DMS153 (cell line): ENCODE measurements at regions not wholly inside any gene's neighbourhood (a gene's known extent, or its start where the extent isn't known, plus 50 kb on each side); places are given as distances from the start of the nearest gene placed in this dataset.
A peak's percentile ranks its signal among the peaks of the same experiment; 100 is the strongest.

ENCODE experiments used
- DNase-seq: peaks from one replicate; lab custom pipeline; 2025; lab: John Stamatoyannopoulos, UW

DNA sequence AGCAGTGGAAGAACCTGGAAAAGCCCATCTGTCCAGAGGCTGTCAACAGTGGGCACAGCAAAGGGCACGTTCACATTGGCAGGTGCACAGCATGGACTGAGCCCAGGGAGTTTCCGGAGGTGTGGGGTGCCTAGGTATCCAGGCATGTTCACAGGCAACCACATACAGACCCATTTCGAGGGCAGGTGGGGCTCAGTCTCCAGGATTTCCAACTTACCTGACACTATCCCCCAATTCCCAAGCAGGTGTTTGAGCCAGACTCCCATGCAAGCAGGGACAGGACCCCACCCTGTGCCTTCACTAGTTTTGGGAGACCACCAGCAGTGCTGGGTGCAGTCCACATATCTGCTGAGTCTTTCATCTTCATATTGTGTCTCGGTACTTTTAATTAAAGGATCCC lies 65.0 kb upstream of the IRF2BP2 start:
- no peak for DNase-seq

DNA sequence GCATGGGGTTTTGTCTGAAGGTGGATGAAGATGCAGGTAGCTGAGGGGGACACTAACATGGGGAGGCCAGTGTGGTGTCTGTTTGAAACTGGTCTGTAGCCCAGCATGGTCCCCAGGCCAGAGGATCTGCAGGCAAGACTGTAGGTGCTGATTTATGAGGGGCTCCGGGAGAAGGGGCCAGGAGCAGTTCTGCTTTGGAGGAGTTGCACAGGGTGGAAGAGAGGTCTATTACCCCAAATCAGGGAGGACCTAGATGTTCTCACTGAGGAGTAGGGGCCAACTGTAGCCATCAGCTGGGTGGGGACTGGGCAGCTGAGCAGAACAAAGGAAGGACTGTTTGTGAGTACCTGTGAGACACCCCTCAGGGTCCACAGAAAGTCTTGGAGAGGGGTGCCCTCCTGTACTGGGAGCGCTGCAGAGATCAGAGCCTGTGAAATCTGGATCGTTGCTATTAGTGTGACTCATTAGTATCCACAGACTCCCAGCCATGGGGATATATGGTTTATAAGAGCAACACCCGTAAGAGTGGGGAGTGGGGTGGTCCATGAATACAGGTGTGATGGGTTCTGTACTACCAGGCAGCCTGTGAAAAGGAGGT lies 64.3 kb upstream of the IRF2BP2 start:
- DNase-seq = no peak

DNA sequence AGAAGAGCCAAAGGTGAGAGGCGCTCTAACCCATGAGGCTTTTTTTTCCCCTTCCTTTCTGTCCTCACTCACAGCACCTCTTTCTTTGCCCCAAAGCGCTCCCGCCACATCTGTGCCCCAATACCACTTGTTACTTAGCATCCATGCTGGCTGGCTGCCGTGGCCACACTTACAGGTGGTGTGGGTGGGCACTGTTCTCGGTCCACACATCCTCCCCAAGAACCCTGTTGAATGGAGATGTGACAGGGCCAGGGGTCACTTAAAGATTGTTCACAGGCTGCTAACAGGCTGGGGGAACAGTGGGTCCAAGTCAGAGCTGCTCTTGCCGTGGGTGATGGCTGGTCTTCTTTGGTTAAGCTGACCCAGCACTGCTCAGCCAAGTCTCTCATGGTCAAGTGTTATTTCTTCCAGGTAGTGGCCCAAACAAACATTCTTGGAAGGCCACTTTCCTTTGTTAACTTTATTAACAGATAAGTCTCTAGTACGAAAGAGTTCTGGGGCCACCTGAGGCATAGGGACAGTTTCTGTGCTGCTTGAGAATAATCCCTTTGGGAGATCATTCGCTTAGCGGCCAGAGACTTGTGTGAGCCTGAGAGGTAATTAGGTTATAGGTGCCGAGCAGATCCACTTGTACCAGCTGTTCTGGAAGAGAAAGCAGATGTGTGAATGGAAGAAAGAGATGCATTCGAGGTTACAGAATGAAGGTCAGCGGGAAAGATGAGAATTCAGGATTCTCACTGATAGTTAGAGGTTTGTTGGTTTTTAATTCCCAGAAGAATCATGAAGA lies 62.6 kb upstream of the IRF2BP2 start:
- DNase-seq = no peak

DNA sequence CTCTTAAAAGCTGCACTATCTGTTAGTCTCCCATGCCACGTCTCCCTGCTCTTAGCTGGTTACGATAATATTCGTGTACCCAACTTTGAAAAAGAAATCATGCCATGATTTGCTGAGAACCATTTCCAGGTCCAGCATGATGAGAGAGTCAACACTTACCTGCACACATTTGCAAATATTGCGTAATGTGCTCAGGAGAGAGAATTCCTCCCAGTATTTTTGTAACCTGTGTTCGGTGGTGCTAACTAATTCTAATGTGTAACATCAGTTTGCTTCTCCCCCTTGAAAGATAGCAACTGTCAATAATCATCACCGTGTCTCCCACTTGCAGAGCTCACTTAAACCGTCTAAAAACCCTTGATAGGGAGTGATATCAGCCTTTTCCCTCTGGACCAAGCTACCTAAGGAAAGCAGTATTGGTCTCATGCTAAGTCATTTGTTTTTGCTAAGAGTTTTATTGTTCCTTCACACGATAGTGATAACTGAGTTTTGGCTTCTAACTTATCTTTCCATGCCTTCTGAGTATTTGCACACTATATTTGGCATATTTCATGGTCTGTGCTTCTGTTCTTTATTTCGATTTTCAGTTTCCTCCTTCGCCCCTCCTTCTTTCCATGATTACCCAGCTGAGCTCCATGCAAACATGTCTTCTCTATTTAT lies 61.1 kb upstream of the IRF2BP2 start:
- peak; percentile 74 for DNase-seq

DNA sequence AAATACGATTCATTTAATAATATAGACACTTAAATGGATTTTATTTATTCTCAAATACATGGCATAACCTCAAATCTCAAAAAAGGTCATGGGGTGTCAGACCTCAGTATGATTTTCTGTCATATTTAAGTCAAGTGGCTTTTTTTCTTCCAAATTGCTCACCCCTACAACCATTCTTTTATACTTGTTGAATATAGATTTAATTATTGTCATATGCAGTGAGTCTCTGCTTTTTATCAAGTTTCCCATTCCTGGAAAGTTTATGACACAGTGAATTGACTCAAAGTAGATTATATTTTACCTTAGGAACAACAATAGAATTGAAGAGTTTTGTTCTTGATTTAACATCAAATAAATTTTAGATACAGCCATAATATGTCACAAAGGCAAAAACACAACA lies 59.5 kb upstream of the IRF2BP2 start:
- no peak for DNase-seq

DNA sequence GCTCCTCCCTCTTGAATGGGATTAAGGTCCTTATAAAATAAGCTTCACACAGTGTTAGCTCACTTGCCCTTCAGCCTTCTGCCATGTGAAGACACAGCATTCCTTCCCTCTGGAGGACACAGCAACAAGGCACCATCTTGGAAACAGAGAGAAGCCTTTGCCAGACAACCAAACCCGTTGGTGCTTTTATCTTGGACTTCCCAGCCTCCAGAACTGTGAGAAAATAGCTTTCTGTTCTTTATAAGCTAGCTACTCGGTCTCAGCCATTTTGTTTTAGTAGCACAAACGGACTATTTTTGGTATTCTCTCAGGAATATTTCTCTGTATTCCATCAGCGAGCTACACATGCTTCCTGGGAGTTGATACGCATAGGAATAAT lies 58.6 kb upstream of the IRF2BP2 start:
- no peak for DNase-seq

DNA sequence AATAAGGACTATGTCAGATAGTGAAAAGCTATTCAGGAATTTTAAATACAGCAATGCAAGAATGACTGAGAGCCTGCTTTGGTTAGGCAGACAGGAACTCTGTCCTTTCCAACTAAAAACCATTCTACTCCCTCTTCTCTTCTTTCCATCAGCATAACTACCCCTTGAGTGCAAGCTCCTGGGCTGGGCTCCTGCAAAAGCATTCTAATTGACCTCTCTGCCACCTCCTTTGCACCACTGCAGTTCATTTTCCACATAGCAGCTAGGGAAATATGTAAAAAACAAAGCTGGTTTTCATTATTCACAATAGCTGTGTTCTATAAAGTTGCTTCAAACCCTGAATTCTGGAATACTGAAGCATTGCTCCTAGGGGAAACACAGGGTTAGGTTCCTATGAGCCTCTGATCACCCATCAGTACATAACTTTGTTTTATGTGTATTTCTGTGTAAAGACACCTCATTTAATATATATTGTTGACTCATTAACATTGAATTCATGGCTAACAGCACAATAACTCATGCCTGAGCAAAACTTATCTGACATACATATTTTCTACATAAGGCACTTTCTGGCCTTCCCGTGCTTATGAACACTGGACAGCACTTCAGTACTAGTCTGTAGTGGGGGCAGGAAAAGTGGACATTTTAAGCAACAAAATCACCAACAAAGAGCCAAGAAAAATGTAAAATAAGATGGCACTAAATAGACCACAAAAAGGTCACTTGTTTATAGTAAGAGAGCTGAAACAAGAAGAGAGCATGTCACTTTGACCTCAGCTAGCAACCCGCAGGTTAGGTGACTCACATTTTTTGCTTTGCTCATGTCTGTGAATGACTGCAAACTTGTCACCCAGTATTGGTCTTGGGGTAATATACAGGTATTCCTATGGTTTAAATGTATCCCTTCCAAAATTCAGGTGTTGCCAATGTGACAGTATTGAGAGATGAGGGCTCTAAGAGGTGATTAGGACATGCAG lies 57.9 kb upstream of the IRF2BP2 start:
- DNase-seq = no peak

DNA sequence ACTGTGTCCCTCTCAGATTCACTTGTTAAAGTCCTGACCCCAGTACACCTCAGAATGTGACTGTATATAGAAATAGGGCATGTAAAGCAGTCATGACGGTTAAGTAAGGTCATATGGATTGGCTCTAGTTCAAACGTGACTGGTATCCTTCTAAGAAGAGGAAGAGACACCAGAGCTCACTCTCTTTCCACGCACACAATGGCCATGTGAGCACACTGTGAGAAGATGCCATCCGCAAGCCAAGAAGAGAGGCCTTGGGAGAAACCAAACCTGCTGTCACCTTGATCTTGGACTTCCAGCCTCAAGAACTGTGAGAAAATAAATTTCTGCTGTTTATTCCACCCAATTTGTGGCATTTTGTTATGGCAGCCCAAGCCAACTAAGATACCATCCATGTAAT lies 56.8 kb upstream of the IRF2BP2 start:
- no peak for DNase-seq

DNA sequence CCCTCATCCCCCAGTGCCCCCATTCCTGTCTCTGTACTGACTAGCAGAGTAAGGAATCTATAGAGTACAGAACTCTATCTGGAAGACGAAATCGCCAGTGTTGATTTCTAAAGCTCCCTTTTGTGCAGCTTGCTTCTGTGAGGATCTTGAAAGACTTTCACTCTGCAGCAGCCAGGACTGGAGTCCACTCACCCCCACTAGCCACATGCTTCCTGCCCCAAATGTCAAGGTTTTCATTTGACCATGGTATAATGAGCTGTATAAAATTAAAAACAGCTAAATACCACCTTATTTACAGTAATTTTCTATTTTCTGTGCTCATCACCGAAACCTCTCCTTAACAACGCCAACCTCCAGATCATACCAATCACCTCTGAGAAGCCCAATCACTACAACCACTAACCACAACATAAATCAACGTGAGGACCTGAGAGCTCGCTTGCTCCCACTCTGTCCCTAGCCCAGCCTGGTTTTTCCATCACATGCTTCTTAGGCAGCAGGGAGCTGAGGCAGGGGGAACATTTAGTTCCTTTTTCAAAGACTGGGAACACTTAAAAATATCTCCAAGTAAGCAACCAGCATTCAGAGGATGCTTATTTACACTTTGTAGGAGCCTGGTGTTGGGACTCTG lies 56.1 kb upstream of the IRF2BP2 start:
- DNase-seq = no peak

DNA sequence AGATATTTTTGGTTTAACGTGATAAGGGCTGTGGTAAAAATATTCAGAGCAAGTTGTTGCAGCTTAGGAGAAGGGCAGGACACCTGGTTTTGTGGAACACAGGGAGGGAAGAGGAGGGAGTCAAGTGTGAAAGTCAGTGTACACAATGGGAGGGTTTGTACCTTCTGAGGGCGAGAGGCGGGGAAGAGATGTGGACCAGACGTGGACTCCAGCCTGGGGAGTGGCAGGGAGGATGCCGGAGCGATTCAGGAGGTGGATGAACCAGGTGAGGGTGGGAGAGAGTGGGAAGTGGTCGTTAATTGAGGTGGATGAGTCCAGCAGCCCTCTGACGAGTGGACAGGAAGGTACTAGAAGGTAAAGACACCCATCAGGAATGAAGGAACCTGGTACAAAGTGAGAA lies 52.2 kb upstream of the IRF2BP2 start:
- no peak for DNase-seq

DNA sequence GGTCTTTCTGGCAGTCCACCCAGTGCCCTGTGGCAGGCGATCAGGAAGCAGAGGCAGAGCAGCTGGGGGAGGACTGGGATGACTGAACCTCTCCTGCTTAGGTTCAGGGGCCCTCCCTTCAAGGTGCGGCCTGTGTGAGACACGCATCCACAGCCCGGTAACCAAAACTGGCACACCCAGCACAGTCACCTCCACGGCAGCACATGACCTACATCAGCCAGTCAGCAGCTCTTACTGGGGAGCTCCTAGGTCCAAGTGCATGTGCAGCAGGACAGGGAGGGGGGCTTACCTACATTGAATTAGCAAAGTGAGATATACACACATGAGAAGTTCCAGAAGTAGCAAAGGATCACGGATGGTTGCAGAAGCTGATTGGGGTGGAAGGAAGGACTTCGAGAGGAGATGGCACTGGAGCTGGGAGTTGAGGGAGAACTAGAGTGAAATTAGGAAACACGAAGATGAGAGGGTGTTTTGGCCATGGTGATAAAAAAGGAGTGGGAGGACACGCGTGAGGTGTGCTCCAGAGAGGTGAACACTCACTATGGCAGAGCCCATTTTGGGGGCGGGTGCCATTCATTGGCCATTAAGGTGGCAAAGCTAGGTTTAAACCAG lies 51.4 kb upstream of the IRF2BP2 start:
- no peak for DNase-seq

DNA sequence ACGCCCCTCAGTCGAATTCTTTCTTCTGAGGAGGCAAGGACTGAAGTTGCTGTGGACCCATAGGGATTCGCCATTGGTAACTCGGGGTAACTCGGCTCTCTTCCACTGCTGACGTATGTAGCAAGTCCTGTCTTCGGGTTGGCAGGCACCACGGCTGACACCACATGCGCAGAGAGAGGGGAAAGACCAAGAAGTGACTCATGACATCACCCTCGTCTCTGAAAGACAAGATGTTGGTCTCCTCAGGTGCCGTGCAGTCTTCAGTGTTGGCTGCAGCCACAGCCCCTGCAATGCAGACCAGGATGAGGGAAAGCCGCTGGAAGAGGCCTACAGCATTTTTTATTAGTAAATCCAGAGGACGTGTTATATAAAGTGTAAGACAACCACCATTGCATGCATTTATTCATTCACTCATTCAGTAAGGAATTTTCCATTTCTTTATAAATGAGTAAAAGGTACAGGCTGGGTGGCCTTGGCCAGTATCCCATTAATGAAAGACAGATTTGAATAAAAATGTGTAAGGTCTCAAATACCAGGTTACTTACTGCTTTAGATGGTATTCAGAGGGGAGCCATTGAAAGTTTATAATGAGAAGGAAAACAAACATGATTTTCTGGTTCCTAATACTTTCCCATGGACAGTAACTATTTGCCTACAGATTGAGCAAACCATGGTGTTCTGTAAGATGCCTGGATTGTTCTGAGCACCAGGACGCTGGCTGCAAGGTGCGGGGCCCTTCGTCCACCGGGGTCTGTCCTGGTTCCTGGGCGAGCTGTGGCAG lies 50.7 kb upstream of the IRF2BP2 start:
- no peak for DNase-seq
